Suprapubic skin (tissue), 4 donors: ENCODE measurements at regions not wholly inside any gene's neighbourhood (a gene's known extent, or its start where the extent isn't known, plus 50 kb on each side); places are given as distances from the start of the nearest gene placed in this dataset.
"Not testable (repeated sequence)": the region's sequence is repeated elsewhere in the genome, so short reads cannot be mapped to it uniquely, and the experiment has no call there.

Source experiments
- POLR2A ChIP-seq, 2 donors: fragments of 450-650 bp; IDR thresholded peaks; one replicate each; pipeline ENCODE4 v1.6.1; 2017; ENCODE audit warnings: antibody characterized with exemption in 2 of 2, mild to moderate bottlenecking in 2 of 2, moderate library complexity in 2 of 2
- POLR2AphosphoS5 ChIP-seq, 3 donors: sonication (generic); formaldehyde crosslinking; IDR thresholded peaks; one replicate each; pipeline ENCODE4 v1.6.1; 2017; ENCODE audit warnings: antibody characterized with exemption in 3 of 3
- TF ChIP-seq, protein P1 (sequence below), 2 donors: fragments of 200-600 bp in 1 of 2; fragments of 450-650 bp in 1 of 2; sonication (generic) in 1 of 2; IDR thresholded peaks; one replicate each; pipeline ENCODE4 v1.5.1; 2016 to 2019; ENCODE audit warnings: antibody characterized with exemption in 2 of 2, mild to moderate bottlenecking in 1 of 2, moderate library complexity in 1 of 2

DNA sequence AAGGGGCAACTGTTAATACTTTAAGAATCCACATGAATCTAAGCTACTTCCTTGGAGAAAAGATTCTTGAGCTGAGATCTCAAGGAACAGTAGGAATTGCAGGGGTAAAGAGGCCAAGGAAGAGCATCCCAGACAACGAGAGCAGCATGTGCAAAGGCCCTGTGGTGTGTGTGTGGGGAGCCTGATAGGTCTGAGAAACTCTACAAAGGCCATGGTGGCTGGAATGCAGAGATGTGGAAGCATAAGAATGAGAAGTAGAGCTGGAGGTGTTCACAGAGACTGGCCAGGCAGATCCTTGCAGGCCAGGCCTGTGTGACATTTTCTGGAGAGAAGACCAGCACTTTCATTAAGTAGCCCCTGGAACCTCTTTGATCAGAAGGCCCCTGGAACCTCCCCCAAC is 105.8 kb upstream of the GRK3 start:
- TF ChIP-seq, protein P1, sequence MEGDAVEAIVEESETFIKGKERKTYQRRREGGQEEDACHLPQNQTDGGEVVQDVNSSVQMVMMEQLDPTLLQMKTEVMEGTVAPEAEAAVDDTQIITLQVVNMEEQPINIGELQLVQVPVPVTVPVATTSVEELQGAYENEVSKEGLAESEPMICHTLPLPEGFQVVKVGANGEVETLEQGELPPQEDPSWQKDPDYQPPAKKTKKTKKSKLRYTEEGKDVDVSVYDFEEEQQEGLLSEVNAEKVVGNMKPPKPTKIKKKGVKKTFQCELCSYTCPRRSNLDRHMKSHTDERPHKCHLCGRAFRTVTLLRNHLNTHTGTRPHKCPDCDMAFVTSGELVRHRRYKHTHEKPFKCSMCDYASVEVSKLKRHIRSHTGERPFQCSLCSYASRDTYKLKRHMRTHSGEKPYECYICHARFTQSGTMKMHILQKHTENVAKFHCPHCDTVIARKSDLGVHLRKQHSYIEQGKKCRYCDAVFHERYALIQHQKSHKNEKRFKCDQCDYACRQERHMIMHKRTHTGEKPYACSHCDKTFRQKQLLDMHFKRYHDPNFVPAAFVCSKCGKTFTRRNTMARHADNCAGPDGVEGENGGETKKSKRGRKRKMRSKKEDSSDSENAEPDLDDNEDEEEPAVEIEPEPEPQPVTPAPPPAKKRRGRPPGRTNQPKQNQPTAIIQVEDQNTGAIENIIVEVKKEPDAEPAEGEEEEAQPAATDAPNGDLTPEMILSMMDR (IDR thresholded peaks at IDR 0.05), result not testable (repeated sequence)
- not testable (repeated sequence) for TF ChIP-seq POLR2A, POLR2AphosphoS5 (IDR thresholded peaks at IDR 0.05)
